K562 (cell line): ENCODE measurements at regions not wholly inside any gene's neighbourhood (a gene's known extent, or its start where the extent isn't known, plus 50 kb on each side); places are given as distances from the start of the nearest gene placed in this dataset.

Experiments used
- CC2D1A ChIP-seq: fragments of 450-650 bp; IDR thresholded peaks from 2 replicates; pipeline ENCODE4 v1.6.1; 2017; ENCODE audit warnings: mild to moderate bottlenecking
- CEBPG ChIP-seq, 3 experiments: fragments of 200-800 bp in 1 of 3; sonication (Bioruptor generic) in 1 of 3; sonication (generic) in 1 of 3; formaldehyde crosslinking in 1 of 3; IDR thresholded peaks in 2 of 3; conservative IDR thresholded peaks in 1 of 3; 2 replicates each; pipeline versions ENCODE4 v1.6.1 to v1.8.0; 2016 to 2022; ENCODE audit warnings: missing compliant biosample characterization in 2 of 3, missing genetic modification characterization in 2 of 3, mild to moderate bottlenecking in 1 of 3, missing genetic modification reagents in 1 of 3
- CXXC5 ChIP-seq: fragments of 250-450 bp; sonication (Bioruptor Pico); IDR thresholded peaks from 2 replicates; pipeline ENCODE4 v1.8.0; 2022; ENCODE audit warnings: inconsistent platforms, mild to moderate bottlenecking, moderate library complexity
- DACH1 ChIP-seq: fragments of 450-650 bp; IDR thresholded peaks from 2 replicates; pipeline ENCODE4 v1.6.1; 2018; ENCODE audit not compliant: partially characterized antibody
- DMBX1 ChIP-seq: fragments of 250-450 bp; sonication (Bioruptor Pico); IDR thresholded peaks from 2 replicates; pipeline ENCODE4 v1.8.0; 2022; ENCODE audit warnings: inconsistent platforms, mild to moderate bottlenecking, moderate library complexity, borderline replicate concordance
- DNMT1 ChIP-seq: fragments of 450-650 bp; IDR thresholded peaks from 2 replicates; pipeline ENCODE4 v1.6.1; 2016; ENCODE audit warnings: antibody characterized with exemption, mild to moderate bottlenecking
- GATAD2B ChIP-seq: fragments of 450-650 bp; IDR thresholded peaks from 2 replicates; pipeline ENCODE4 v1.6.1; 2017; ENCODE audit warnings: mild to moderate bottlenecking, borderline replicate concordance
- HDAC1 ChIP-seq, 2 experiments: fragments of 450-650 bp; IDR thresholded peaks; 2 replicates each; pipeline ENCODE4 v1.6.1; 2016 to 2017; ENCODE audit warnings: inconsistent platforms in 1 of 2, mild to moderate bottlenecking in 1 of 2, moderate library complexity in 1 of 2
- ILK ChIP-seq: fragments of 450-650 bp; IDR thresholded peaks from 2 replicates; pipeline ENCODE4 v1.6.1; 2016; ENCODE audit warnings: missing genetic modification characterization, low read depth, mild to moderate bottlenecking, missing compliant biosample characterization, moderate library complexity, borderline replicate concordance
- KLF16 ChIP-seq: IDR thresholded peaks from 2 replicates; pipeline ENCODE4 v1.6.1; 2016; ENCODE audit warnings: antibody characterized with exemption
- LEF1 ChIP-seq: fragments of 450-650 bp; IDR thresholded peaks from 2 replicates; pipeline ENCODE4 v1.6.1; 2016; ENCODE audit warnings: mild to moderate bottlenecking
- MAZ ChIP-seq, 2 experiments: fragments of 450-650 bp in 1 of 2; sonication (generic) in 1 of 2; formaldehyde crosslinking; IDR thresholded peaks in 1 of 2; conservative IDR thresholded peaks in 1 of 2; 2 replicates each; pipeline versions ENCODE4 v1.4.0 to v1.5.0; 2020; ENCODE audit warnings: mild to moderate bottlenecking in 1 of 2, missing genetic modification reagents in 1 of 2
- MBD2 ChIP-seq: sonication (generic); IDR thresholded peaks from 2 replicates; pipeline ENCODE4 v1.6.1; 2016; ENCODE audit warnings: low read depth, borderline replicate concordance
- MTA3 ChIP-seq: fragments of 450-650 bp; formaldehyde crosslinking; IDR thresholded peaks from 2 replicates; pipeline ENCODE4 v1.6.1; 2017; ENCODE audit warnings: mild to moderate bottlenecking, borderline replicate concordance
- NCOA2 ChIP-seq, 2 experiments: fragments of 450-650 bp; IDR thresholded peaks; 2 replicates each; pipeline ENCODE4 v1.6.1; 2018; ENCODE audit warnings: mild to moderate bottlenecking in 2 of 2, moderate library complexity in 1 of 2; ENCODE audit not compliant: partially characterized antibody in 2 of 2
- NFXL1 ChIP-seq: fragments of 450-650 bp; formaldehyde crosslinking; IDR thresholded peaks from 2 replicates; pipeline ENCODE4 v1.4.0; 2021; ENCODE audit warnings: mild to moderate bottlenecking
- SMARCA4 ChIP-seq: fragments of 450-650 bp; IDR thresholded peaks from 2 replicates; pipeline ENCODE4 v1.6.1; 2016
- TAF9B ChIP-seq: fragments of 450-650 bp; IDR thresholded peaks from 2 replicates; pipeline ENCODE4 v1.6.1; 2018; ENCODE audit warnings: mild to moderate bottlenecking; ENCODE audit not compliant: partially characterized antibody
- ZBTB11 ChIP-seq, 3 experiments: fragments of 200-800 bp in 1 of 3; fragments of 250-450 bp in 1 of 3; fragments of 450-650 bp in 1 of 3; sonication (Bioruptor Pico) in 1 of 3; sonication (Bioruptor generic) in 1 of 3; formaldehyde crosslinking in 1 of 3; IDR thresholded peaks; 2 replicates each; pipeline versions ENCODE4 v1.6.1 to v1.8.0; 2016 to 2022; ENCODE audit warnings: mild to moderate bottlenecking in 2 of 3, missing genetic modification characterization in 2 of 3, missing compliant biosample characterization in 1 of 3, moderate library complexity in 1 of 3
- ZBTB8A ChIP-seq: fragments of 450-650 bp; IDR thresholded peaks from 2 replicates; pipeline ENCODE4 v1.6.1; 2018; ENCODE audit warnings: mild to moderate bottlenecking, moderate library complexity; ENCODE audit not compliant: partially characterized antibody
- ZFX ChIP-seq: sonication (generic); formaldehyde crosslinking; IDR thresholded peaks from 2 replicates; pipeline ENCODE4 v1.8.0; 2022; ENCODE audit warnings: mild to moderate bottlenecking, missing genetic modification reagents, moderate library complexity
- ZNF766 ChIP-seq: fragments of 200-800 bp; sonication (Bioruptor generic); conservative IDR thresholded peaks from 2 replicates; pipeline ENCODE4 v1.6.1; 2016; ENCODE audit warnings: missing genetic modification characterization, missing compliant biosample characterization
- ZNF780A ChIP-seq: fragments of 250-450 bp; sonication (Bioruptor Pico); IDR thresholded peaks from 2 replicates; pipeline ENCODE4 v1.5.0; 2021; ENCODE audit warnings: mild to moderate bottlenecking

- TF ChIP-seq CEBPG (CRISPR knock-in tag; IDR thresholded peaks at IDR 0.05) (no peak), CEBPG (tag; conservative IDR thresholded peaks at IDR 0.05 in 1 of 2, IDR thresholded peaks at IDR 0.05 in 1 of 2) (peak; percentile 77 to 87), NFXL1 (no peak), CC2D1A (peak; percentile 47; the same call in 1 of the 2 replicates), ZNF766 (CRISPR knock-in tag) (0 out of 2 replicates have a peak, but pooled peaks have one; percentile 42), DACH1 (peak; percentile 60), DNMT1 (no peak), ZNF780A (CRISPR knock-in tag) (no peak), KLF16 (peak; percentile 79), HDAC1 (IDR thresholded peaks at IDR 0.05) (peak in 1 of 2 experiments; percentile 52; a peak in 1 of 4 replicates), ZBTB11 (CRISPR knock-in tag; IDR thresholded peaks at IDR 0.05) (peak in 1 of 3 experiments; percentile 44; a peak in 1 of 6 replicates), DMBX1 (CRISPR knock-in tag) (0 out of 2 replicates have a peak, but pooled peaks have one; percentile 47), MTA3 (no peak), ILK (no peak), TAF9B (no peak), MBD2 (peak; percentile 47; the same call in 1 of the 2 replicates), ZBTB8A (no peak), ZFX (CRISPR knock-in tag) (no peak), GATAD2B (peak; percentile 91), LEF1 (peak; percentile 67; the same call in 1 of the 2 replicates), SMARCA4 (peak; percentile 94), CXXC5 (CRISPR knock-in tag) (peak; percentile 68), MAZ (CRISPR knock-in tag; conservative IDR thresholded peaks at IDR 0.05 in 1 of 2, IDR thresholded peaks at IDR 0.05 in 1 of 2) (peak in 1 of 2 experiments; percentile 57; a peak in 1 of 4 replicates), NCOA2 (IDR thresholded peaks at IDR 0.05; ENCODE audit: partially characterized antibody in 2 of 2) (peak in 1 of 2 experiments; percentile 56)
These were observed 75.4 kb upstream of the ZEB2 start (continued) for GRCh38 chr2:144595279-144595678.
